GM23248 (cell line): ENCODE measurements at regions not wholly inside any gene's neighbourhood (a gene's known extent, or its start where the extent isn't known, plus 50 kb on each side); places are given as distances from the start of the nearest gene placed in this dataset.

Experiments
- EZH2 ChIP-seq: fragments of 200-600 bp; sonication (generic); IDR thresholded peaks from 2 replicates; pipeline ENCODE4 v1.6.1; 2018; ENCODE audit warnings: antibody characterized with exemption, mild to moderate bottlenecking; ENCODE audit not compliant: insufficient read depth, poor library complexity, severe bottlenecking
- EZH2phosphoT487 ChIP-seq: fragments of 200-600 bp; sonication (generic); IDR thresholded peaks from 2 replicates; pipeline ENCODE4 v1.6.1; 2018; ENCODE audit warnings: antibody characterized with exemption, moderate library complexity, mild to moderate bottlenecking, low read depth; ENCODE audit not compliant: insufficient read depth

DNA sequence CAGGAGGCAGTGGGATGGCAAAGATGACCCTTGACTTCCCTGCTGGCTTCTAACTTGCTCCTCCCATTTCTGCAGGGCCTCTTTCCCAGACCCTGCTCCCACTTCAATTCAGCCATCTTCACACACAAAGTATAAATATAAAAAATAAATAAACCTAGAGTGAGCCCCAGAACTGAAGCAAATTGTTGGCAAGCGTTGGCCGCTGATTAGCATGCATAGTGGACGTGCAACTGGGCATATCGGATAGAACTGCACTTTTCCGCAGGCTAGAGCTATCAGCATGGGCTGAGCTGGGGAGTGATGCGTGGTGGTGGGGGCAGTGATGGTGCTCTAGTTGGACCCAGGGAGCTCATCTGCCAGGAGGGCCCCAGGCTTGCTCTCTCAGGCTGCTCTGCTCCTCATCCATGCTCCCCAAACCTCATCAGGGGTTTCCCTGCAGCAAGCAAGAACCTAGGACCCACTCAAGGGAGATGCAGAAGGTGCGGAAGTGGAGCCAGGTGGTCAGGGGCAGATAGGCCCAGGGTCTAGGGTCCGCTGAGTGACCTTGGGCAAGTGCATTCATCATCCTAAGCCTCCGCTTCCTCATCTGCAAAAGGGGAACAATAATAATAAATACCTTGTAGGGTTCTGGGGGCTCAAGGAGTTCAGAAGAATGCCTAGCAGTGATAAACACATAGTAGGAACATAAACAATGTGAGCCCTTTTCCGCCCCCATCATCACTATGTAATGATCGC, 146.8 kb upstream of the PJA1 start:
- no peak for TF ChIP-seq EZH2
- TF ChIP-seq EZH2phosphoT487: no peak
